ENCODE measurements at regions not wholly inside any gene's neighbourhood (a gene's known extent, or its start where the extent isn't known, plus 50 kb on each side); places are given as distances from the start of the nearest gene placed in this dataset.

DNA sequence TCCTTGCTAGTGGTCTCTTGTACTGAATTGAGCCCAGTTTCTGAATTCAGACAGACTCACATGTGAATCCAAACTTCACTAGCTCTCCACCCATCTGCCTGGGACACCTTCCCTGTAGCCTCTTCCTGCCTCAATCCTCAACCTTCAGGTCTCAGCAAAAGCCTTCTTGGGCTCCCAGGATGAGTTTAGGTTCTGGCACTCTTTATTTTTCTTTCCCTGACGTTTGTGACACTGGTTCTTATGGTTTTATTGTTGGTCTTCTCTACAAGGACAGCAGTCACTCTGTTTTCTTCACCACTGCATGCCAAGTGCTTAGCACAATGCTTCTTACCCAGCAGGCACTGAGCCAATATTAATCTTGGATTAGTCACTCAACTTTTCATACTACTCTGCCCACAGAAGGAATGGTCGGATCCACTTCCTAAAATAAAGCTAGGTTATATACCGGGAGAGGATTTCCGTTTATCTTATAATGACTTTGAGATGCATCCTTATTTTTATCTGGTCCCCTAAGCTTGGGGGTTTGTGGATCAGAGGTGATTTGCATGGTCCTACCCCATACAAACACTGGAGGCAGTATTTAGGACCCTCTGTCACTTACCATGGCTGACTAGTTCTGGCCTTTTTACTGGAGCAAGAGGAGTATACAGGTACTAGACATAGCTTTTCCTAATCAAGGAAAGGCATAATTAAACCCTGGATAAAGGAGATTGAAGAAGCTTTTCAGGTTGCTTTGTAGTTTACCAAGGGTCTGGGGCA is 186.3 kb downstream of the MYCN start (continued):
- TF ChIP-seq TEAD4 (IDR thresholded peaks at IDR 0.05; ENCODE audit: low read depth, low read length) (no peak), RFX5 (IDR thresholded peaks at IDR 0.05; ENCODE audit: borderline replicate concordance, low read depth, low read length) (no peak)

All from H1 (cell line).